Breast epithelium (tissue), 4 donors: ENCODE measurements at regions not wholly inside any gene's neighbourhood (a gene's known extent, or its start where the extent isn't known, plus 50 kb on each side); places are given as distances from the start of the nearest gene placed in this dataset.
A peak's percentile ranks its signal among the peaks of the same experiment; 100 is the strongest.

ENCODE experiments used
- DNase-seq, 2 donors: peaks; one replicate each; pipeline ENCODE4 v3.0.0-alpha.2; 2019; ENCODE audit warnings: low spot score in 2 of 2
- H3K27ac ChIP-seq, 2 donors: fragments of 200-600 bp; sonication (generic) in 1 of 2; one replicate each; pipeline ENCODE4 v1.5.1; 2016 to 2019; ENCODE audit warnings: mild to moderate bottlenecking in 1 of 2
- H3K27me3 ChIP-seq, 2 donors: fragments of 200-600 bp; sonication (generic) in 1 of 2; one replicate each; pipeline versions ENCODE4 v1.5.1 to v1.6.0; 2017 to 2019; ENCODE audit warnings: control low read depth in 1 of 2, mild to moderate bottlenecking in 1 of 2
- H3K36me3 ChIP-seq: fragments of 200-600 bp; one replicate; pipeline ENCODE4 v1.5.1; 2019
- H3K4me1 ChIP-seq, 2 donors: fragments of 200-600 bp; sonication (generic); one replicate each; pipeline ENCODE4 v1.5.1; 2016 to 2019; ENCODE audit warnings: control low read depth in 1 of 2
- H3K4me3 ChIP-seq, 3 donors: fragments of 200-600 bp; sonication (generic); 1 replicate in 2 of 3; 2 replicates in 1 of 3; pipeline ENCODE4 v1.5.1; 2016 to 2019; ENCODE audit warnings: mild to moderate bottlenecking in 3 of 3, moderate library complexity in 2 of 3
- H3K9me3 ChIP-seq, 2 donors: fragments of 200-600 bp; sonication (generic) in 1 of 2; one replicate each; pipeline ENCODE4 v1.5.1; 2016 to 2019; ENCODE audit warnings: control low read depth in 1 of 2
- POLR2A ChIP-seq: fragments of 450-650 bp; IDR thresholded peaks from one replicate; pipeline ENCODE4 v1.6.1; 2016; ENCODE audit warnings: antibody characterized with exemption, mild to moderate bottlenecking, moderate library complexity
- POLR2AphosphoS5 ChIP-seq, 3 donors: sonication (generic); formaldehyde crosslinking; IDR thresholded peaks; one replicate each; pipeline ENCODE4 v1.6.1; 2017; ENCODE audit warnings: antibody characterized with exemption in 3 of 3
- intact Hi-C: fragments of 100-400 bp; cut with DNase I; formaldehyde crosslinking; loops from one replicate; pipeline ENCODE4 v1.15.1; 2023; ENCODE audit warnings: low total_unique reads
- TF ChIP-seq, protein P1 (sequence below), 3 donors: fragments of 450-650 bp; IDR thresholded peaks; one replicate each; pipeline ENCODE4 v1.5.1; 2016 to 2017; ENCODE audit warnings: antibody characterized with exemption in 3 of 3, mild to moderate bottlenecking in 3 of 3, moderate library complexity in 3 of 3

DNA sequence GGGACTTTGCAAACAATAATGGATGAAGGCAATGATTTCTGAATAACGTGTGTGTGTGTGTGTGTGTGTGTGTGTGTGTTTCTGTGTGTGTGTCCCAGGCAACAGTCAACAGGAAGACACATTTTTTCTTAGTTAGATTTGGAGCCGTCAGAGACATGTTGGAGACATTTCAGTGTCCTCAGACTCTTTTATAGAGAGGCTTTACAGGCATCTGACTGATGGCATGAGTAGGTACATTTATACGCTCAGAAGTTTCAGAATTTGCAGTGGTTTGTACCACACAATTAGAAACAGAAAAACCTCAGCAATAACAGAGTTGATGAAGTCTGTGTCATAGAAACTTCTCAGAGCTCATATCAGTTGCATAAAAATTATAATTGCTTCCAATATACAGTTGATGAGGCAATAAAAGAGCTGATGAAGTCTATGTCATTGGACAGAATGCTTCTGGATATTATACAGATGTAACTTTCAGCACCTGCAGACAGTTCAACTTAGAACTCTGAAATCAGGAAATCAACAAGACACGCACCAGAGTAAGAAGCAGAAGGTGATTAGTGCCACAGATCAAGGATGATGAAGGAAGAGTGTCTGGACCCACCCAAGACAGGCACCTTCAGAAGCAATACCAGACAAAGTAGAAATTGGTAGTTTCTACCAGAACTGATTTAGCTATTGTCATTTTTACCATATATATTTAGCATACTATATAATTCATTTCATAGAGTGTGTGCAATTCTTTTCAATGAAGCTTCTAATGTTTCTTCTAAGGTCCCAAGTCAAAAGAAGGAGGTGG lies 104.5 kb upstream of the LYZL1 start:
- no peaks in the 10 kb centered on the region for H3K27me3 ChIP-seq
- no peaks in the 10 kb centered on the region for H3K9me3 ChIP-seq
- H3K4me1 ChIP-seq, result no peaks in the 10 kb centered on the region
- H3K27ac ChIP-seq, result no peak overlapping the region
- no peak for DNase-seq
- TF ChIP-seq POLR2A, result no peak
- TF ChIP-seq, protein P1, sequence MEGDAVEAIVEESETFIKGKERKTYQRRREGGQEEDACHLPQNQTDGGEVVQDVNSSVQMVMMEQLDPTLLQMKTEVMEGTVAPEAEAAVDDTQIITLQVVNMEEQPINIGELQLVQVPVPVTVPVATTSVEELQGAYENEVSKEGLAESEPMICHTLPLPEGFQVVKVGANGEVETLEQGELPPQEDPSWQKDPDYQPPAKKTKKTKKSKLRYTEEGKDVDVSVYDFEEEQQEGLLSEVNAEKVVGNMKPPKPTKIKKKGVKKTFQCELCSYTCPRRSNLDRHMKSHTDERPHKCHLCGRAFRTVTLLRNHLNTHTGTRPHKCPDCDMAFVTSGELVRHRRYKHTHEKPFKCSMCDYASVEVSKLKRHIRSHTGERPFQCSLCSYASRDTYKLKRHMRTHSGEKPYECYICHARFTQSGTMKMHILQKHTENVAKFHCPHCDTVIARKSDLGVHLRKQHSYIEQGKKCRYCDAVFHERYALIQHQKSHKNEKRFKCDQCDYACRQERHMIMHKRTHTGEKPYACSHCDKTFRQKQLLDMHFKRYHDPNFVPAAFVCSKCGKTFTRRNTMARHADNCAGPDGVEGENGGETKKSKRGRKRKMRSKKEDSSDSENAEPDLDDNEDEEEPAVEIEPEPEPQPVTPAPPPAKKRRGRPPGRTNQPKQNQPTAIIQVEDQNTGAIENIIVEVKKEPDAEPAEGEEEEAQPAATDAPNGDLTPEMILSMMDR (IDR thresholded peaks at IDR 0.05), result no peak
- TF ChIP-seq POLR2AphosphoS5 (IDR thresholded peaks at IDR 0.05), result no peak
- intact Hi-C loops, result no loop called here
- H3K4me3 ChIP-seq, result no peak overlapping the region
- no peaks in the 10 kb centered on the region for H3K36me3 ChIP-seq

DNA sequence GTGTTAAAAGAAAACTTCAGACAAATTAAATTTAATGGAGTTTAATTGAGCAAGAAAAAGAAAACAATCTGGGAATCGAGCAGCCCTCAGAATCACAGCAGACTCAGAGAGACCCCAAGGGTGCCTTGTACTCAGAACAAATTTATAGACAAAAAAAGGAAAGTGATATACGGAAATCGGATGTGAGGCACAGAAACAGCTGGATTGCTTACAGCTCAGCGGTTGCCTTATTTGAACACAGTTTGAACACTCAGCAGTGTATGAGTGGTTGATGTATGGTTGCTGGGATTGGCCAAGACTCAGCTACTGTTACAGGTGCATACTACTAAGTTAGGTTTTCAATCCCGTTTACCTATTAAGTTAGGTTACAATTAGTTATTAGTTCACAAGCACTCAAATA lies 103.8 kb upstream of the LYZL1 start:
- intact Hi-C loops, result no loop called here
- no peak for TF ChIP-seq POLR2AphosphoS5 (IDR thresholded peaks at IDR 0.05)
- TF ChIP-seq, protein P1 (IDR thresholded peaks at IDR 0.05), result no peak
- no peak for TF ChIP-seq POLR2A
- Histone ChIP-seq H3K27ac (no peak overlapping the region), H3K27me3 (no peaks in the 10 kb centered on the region), H3K9me3 (no peaks in the 10 kb centered on the region), H3K4me1 (no peaks in the 10 kb centered on the region), H3K4me3 (no peak overlapping the region), H3K36me3 (no peaks in the 10 kb centered on the region)
- DNase-seq, result no peak

DNA sequence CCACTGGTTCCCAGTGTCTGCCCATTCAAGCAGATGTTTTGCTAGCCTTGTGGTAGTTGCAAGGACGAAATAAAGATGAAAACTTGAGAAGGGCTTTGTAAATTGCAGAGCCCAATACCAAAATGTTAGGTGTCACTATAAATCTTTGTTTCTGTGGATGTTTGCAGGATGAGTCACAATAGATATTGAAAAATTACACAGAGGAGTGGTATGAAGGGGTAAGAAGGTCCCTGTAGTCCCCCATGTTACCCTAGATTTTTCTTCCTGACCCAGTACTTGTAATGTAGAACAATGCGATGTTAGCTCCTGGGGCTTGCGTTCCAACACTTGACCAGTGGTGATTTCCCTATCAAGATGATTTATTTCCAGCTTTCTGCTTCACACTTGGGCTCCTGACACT lies 102.6 kb upstream of the LYZL1 start:
- no peak overlapping the region for H3K4me3 ChIP-seq
- no peaks in the 10 kb centered on the region for H3K27me3 ChIP-seq
- no peak overlapping the region for H3K27ac ChIP-seq
- H3K36me3 ChIP-seq, result no peaks in the 10 kb centered on the region
- TF ChIP-seq POLR2AphosphoS5 (IDR thresholded peaks at IDR 0.05) (no peak), POLR2A (no peak)
- TF ChIP-seq, protein P1 (IDR thresholded peaks at IDR 0.05), result no peak
- DNase-seq, result no peak
- intact Hi-C loops, result no loop called here
- no peaks in the 10 kb centered on the region for H3K4me1 ChIP-seq
- no peaks in the 10 kb centered on the region for H3K9me3 ChIP-seq

DNA sequence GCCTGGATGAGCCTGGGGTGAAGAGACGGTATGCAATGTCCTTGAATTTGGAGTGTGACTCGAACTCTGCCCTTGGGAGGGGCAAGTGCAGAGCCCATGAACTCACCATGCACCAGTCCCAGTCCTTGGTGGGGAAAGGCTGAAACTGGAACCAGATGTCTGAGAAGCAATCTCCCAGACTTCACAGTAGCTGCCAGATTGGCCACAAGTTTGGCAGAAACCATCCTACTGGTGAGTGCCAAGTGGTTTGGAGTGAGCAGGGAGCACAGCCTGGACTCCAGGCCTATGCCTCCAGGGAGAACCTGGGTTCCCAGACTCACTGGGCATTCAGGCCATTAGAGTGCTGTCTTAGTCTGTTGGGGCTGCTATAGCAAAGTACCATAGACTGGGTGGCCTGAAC lies 99.6 kb upstream of the LYZL1 start:
- peak in 1 of 2 donors; percentile 43 for DNase-seq
- intact Hi-C loops, result no loop called here
- no peak overlapping the region for H3K27ac ChIP-seq
- H3K27me3 ChIP-seq, result no peaks in the 10 kb centered on the region
- TF ChIP-seq POLR2A (no peak), POLR2AphosphoS5 (IDR thresholded peaks at IDR 0.05) (no peak)
- TF ChIP-seq, protein P1 (IDR thresholded peaks at IDR 0.05), result no peak
- no peaks in the 10 kb centered on the region for H3K9me3 ChIP-seq
- H3K4me1 ChIP-seq, result no peaks in the 10 kb centered on the region
- H3K36me3 ChIP-seq, result no peaks in the 10 kb centered on the region
- no peak overlapping the region for H3K4me3 ChIP-seq

GRCh38 chr10:29191674-29192073 lies 97.2 kb upstream of the LYZL1 start:
- intact Hi-C loops, result loop anchor here (10.0 kb wide), 1 partner anchor 1203 kb away; no protein-coding TSS in a partner anchor
- Histone ChIP-seq H3K36me3 (no peaks in the 10 kb centered on the region), H3K4me3 (no peak overlapping the region), H3K27me3 (no peaks in the 10 kb centered on the region), H3K9me3 (no peaks in the 10 kb centered on the region), H3K27ac (no peak overlapping the region), H3K4me1 (no peaks in the 10 kb centered on the region)
- DNase-seq, result no peak
- TF ChIP-seq POLR2AphosphoS5 (IDR thresholded peaks at IDR 0.05), result no peak
- TF ChIP-seq POLR2A, result no peak
- TF ChIP-seq, protein P1 (IDR thresholded peaks at IDR 0.05), result no peak
